WTC11 (cell line): ENCODE measurements at regions not wholly inside any gene's neighbourhood (a gene's known extent, or its start where the extent isn't known, plus 50 kb on each side); places are given as distances from the start of the nearest gene placed in this dataset.

Experiments
- ATF3 ChIP-seq: sonication (generic); formaldehyde crosslinking; conservative IDR thresholded peaks from 2 replicates; pipeline ENCODE4 v1.8.1; 2022; ENCODE audit warnings: mild to moderate bottlenecking, missing genetic modification reagents
- ATF6 ChIP-seq: sonication (generic); formaldehyde crosslinking; IDR thresholded peaks from 2 replicates; pipeline ENCODE4 v1.8.1; 2023; ENCODE audit warnings: mild to moderate bottlenecking, missing genetic modification reagents
- CREB1 ChIP-seq: sonication (generic); formaldehyde crosslinking; IDR thresholded peaks from 2 replicates; pipeline ENCODE4 v1.8.0; 2023; ENCODE audit warnings: mild to moderate bottlenecking, missing genetic modification reagents
- E2F4 ChIP-seq: sonication (generic); formaldehyde crosslinking; IDR thresholded peaks from 2 replicates; pipeline ENCODE4 v1.8.1; 2022; ENCODE audit warnings: low read depth, mild to moderate bottlenecking, moderate library complexity, missing genetic modification reagents, borderline replicate concordance
- MXD4 ChIP-seq: fragments of 250-450 bp; sonication (Bioruptor Pico); IDR thresholded peaks from 2 replicates; pipeline ENCODE4 v1.8.0; 2021; ENCODE audit warnings: mild to moderate bottlenecking, moderate library complexity, borderline replicate concordance
- SP1 ChIP-seq: sonication (generic); formaldehyde crosslinking; conservative IDR thresholded peaks from 2 replicates; pipeline ENCODE4 v1.8.1; 2022; ENCODE audit warnings: missing genetic modification reagents
- ZNF232 ChIP-seq: sonication (generic); formaldehyde crosslinking; IDR thresholded peaks from 2 replicates; pipeline ENCODE4 v1.8.0; 2022; ENCODE audit warnings: mild to moderate bottlenecking, missing genetic modification reagents
- TF ChIP-seq, protein P1 (sequence below): sonication (generic); formaldehyde crosslinking; conservative IDR thresholded peaks from 2 replicates; pipeline ENCODE4 v1.8.1; 2023; ENCODE audit warnings: mild to moderate bottlenecking, low read depth, missing genetic modification reagents, moderate library complexity

- TF ChIP-seq ZNF232 (CRISPR knock-in tag) (no peak), MXD4 (CRISPR knock-in tag) (no peak), CREB1 (CRISPR knock-in tag) (no peak), SP1 (CRISPR knock-in tag) (no peak), E2F4 (CRISPR knock-in tag) (no peak), ATF3 (CRISPR knock-in tag) (no peak), ATF6 (CRISPR knock-in tag) (no peak)
- TF ChIP-seq, protein P1, sequence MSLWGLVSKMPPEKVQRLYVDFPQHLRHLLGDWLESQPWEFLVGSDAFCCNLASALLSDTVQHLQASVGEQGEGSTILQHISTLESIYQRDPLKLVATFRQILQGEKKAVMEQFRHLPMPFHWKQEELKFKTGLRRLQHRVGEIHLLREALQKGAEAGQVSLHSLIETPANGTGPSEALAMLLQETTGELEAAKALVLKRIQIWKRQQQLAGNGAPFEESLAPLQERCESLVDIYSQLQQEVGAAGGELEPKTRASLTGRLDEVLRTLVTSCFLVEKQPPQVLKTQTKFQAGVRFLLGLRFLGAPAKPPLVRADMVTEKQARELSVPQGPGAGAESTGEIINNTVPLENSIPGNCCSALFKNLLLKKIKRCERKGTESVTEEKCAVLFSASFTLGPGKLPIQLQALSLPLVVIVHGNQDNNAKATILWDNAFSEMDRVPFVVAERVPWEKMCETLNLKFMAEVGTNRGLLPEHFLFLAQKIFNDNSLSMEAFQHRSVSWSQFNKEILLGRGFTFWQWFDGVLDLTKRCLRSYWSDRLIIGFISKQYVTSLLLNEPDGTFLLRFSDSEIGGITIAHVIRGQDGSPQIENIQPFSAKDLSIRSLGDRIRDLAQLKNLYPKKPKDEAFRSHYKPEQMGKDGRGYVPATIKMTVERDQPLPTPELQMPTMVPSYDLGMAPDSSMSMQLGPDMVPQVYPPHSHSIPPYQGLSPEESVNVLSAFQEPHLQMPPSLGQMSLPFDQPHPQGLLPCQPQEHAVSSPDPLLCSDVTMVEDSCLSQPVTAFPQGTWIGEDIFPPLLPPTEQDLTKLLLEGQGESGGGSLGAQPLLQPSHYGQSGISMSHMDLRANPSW, result no peak
Measured at GRCh38 chr2:144233317-144233716, 286.6 kb downstream of the ZEB2 start.
